Trophoblast cell (in vitro differentiated cells and primary cell): ENCODE measurements at regions not wholly inside any gene's neighbourhood (a gene's known extent, or its start where the extent isn't known, plus 50 kb on each side); places are given as distances from the start of the nearest gene placed in this dataset.

Experiments
- DNase-seq, 2 donors: peaks; one replicate each; pipeline ENCODE4 v3.0.0-alpha.2; 2016
- H2AFZ ChIP-seq: 2 replicates; pipeline ENCODE4 v1.6.1; 2013; ENCODE audit warnings: low read length, moderate library complexity, mild to moderate bottlenecking; ENCODE audit not compliant: insufficient read depth, poor library complexity
- H2AK5ac ChIP-seq: 2 replicates; pipeline ENCODE4 v1.6.1; 2013; ENCODE audit warnings: mild to moderate bottlenecking, low read length
- H2BK120ac ChIP-seq: 2 replicates; pipeline ENCODE4 v1.6.1; 2013; ENCODE audit warnings: low read length, mild to moderate bottlenecking, moderate library complexity; ENCODE audit not compliant: insufficient read depth, poor library complexity
- H2BK12ac ChIP-seq: 2 replicates; pipeline ENCODE4 v1.6.1; 2013; ENCODE audit warnings: mild to moderate bottlenecking, low read length, moderate library complexity
- H2BK5ac ChIP-seq: 2 replicates; pipeline ENCODE4 v1.6.1; 2013; ENCODE audit warnings: low read length, low read depth, moderate library complexity, mild to moderate bottlenecking; ENCODE audit not compliant: poor library complexity
- H3K14ac ChIP-seq: 2 replicates; pipeline ENCODE4 v1.6.1; 2013; ENCODE audit warnings: mild to moderate bottlenecking, low read length
- H3K18ac ChIP-seq: 2 replicates; pipeline ENCODE4 v1.6.1; 2013; ENCODE audit warnings: mild to moderate bottlenecking, low read length
- H3K23ac ChIP-seq: 2 replicates; pipeline ENCODE4 v1.6.1; 2013; ENCODE audit warnings: low read length
- H3K27ac ChIP-seq: 2 replicates; pipeline ENCODE4 v1.5.1; 2013; ENCODE audit warnings: low read depth, mild to moderate bottlenecking, inconsistent platforms, low read length, moderate library complexity
- H3K27me3 ChIP-seq: 2 replicates; pipeline ENCODE4 v1.6.1; 2013; ENCODE audit warnings: inconsistent platforms, mild to moderate bottlenecking, low read length, moderate library complexity; ENCODE audit not compliant: insufficient read depth
- H3K36me3 ChIP-seq, 2 experiments: 1 replicate in 1 of 2; 2 replicates in 1 of 2; pipeline ENCODE4 v1.6.1; 2013; ENCODE audit warnings: low read length in 2 of 2, mild to moderate bottlenecking in 2 of 2, moderate library complexity in 1 of 2; ENCODE audit not compliant: insufficient read depth in 2 of 2, control insufficient read depth in 1 of 2
- H3K4ac ChIP-seq: 2 replicates; pipeline ENCODE4 v1.6.1; 2013; ENCODE audit warnings: low read depth, mild to moderate bottlenecking, low read length, moderate library complexity
- H3K4me1 ChIP-seq, 2 experiments: 1 replicate in 1 of 2; 2 replicates in 1 of 2; pipeline ENCODE4 v1.6.1; 2013; ENCODE audit warnings: low read length in 2 of 2, mild to moderate bottlenecking in 2 of 2, moderate library complexity in 1 of 2; ENCODE audit not compliant: insufficient read depth in 2 of 2, control insufficient read depth in 1 of 2
- H3K4me2 ChIP-seq: 2 replicates; pipeline ENCODE4 v1.6.1; 2013; ENCODE audit warnings: inconsistent platforms, mild to moderate bottlenecking, low read length, moderate library complexity
- H3K4me3 ChIP-seq: 2 replicates; pipeline ENCODE4 v1.5.1; 2013; ENCODE audit warnings: mild to moderate bottlenecking, low read depth, low read length, inconsistent platforms
- H3K79me1 ChIP-seq: one replicate; pipeline ENCODE4 v1.6.1; 2013; ENCODE audit warnings: low read length
- H3K79me2 ChIP-seq: 2 replicates; pipeline ENCODE4 v1.6.1; 2013; ENCODE audit warnings: low read length, mild to moderate bottlenecking; ENCODE audit not compliant: control insufficient read depth, insufficient read depth, poor library complexity
- H3K9ac ChIP-seq: 2 replicates; pipeline ENCODE4 v1.6.1; 2013; ENCODE audit warnings: mild to moderate bottlenecking, low read length
- H3K9me3 ChIP-seq: 2 replicates; pipeline ENCODE4 v1.6.1; 2013; ENCODE audit warnings: low read depth, mild to moderate bottlenecking, control low read depth, inconsistent platforms, low read length; ENCODE audit not compliant: insufficient read depth
- H4K12ac ChIP-seq: 2 replicates; pipeline ENCODE4 v1.6.1; 2013; ENCODE audit warnings: low read depth, mild to moderate bottlenecking, low read length, moderate library complexity
- H4K8ac ChIP-seq: 2 replicates; pipeline ENCODE4 v1.6.1; 2013; ENCODE audit warnings: low read depth, mild to moderate bottlenecking, low read length, moderate library complexity
- H4K91ac ChIP-seq: one replicate; pipeline ENCODE4 v1.6.1; 2013; ENCODE audit warnings: low read depth, mild to moderate bottlenecking, low read length, moderate library complexity
- WGBS: extraction: QIAGEN DNeasy Blood & Tissue Kit; methylation state at CpG from one replicate; pipeline ENCODE4 v1.1.7; 2013; ENCODE audit warnings: missing lambda C conversion rate; ENCODE audit not compliant: insufficient read length, insufficient coverage; ENCODE audit errors: extremely low coverage; 5-methylcytosine and 5-hydroxymethylcytosine counted together

GRCh38 chr6:105817370-105817769 lies 268.8 kb upstream of the PRDM1 start:
- Histone ChIP-seq H3K9ac (no peak overlapping the region), H3K27me3 (no peaks in the 10 kb centered on the region), H3K18ac (no peak overlapping the region), H3K27ac (no peak overlapping the region), H2BK12ac (no peak overlapping the region), H3K4me1 (peaks cover 0 to 4% of the 10 kb centered on the region in 2 experiments), H3K79me1 (no peaks in the 10 kb centered on the region), H3K9me3 (no peaks in the 10 kb centered on the region), H2BK5ac (no peak overlapping the region), H4K12ac (no peak overlapping the region), H2AFZ (no peak overlapping the region), H2BK120ac (no peak overlapping the region), H3K79me2 (no peaks in the 10 kb centered on the region), H3K4me2 (no peak overlapping the region), H3K4ac (no peak overlapping the region), H3K36me3 (no peaks in the 10 kb centered on the region), H2AK5ac (no peak overlapping the region), H3K23ac (no peak overlapping the region), H3K14ac (no peak overlapping the region), H3K4me3 (no peak overlapping the region), H4K91ac (no peak overlapping the region), H4K8ac (no peak overlapping the region)
- DNase-seq = no peak
- WGBS = no CpG with 5 or more reads among the region's 8 CpGs

- no peak overlapping the region for H2BK120ac ChIP-seq
- no peak overlapping the region for H4K12ac ChIP-seq
- H3K79me1 ChIP-seq = no peaks in the 10 kb centered on the region
- no peak overlapping the region for H3K9ac ChIP-seq
- H3K4me3 ChIP-seq = no peak overlapping the region
- H2AK5ac ChIP-seq = no peak overlapping the region
- H3K36me3 ChIP-seq = no peaks in the 10 kb centered on the region
- no peaks in the 10 kb centered on the region for H3K9me3 ChIP-seq
- H3K27me3 ChIP-seq = no peaks in the 10 kb centered on the region
- peaks cover 0 to 4% of the 10 kb centered on the region in 2 experiments for H3K4me1 ChIP-seq
- no peak overlapping the region for H3K14ac ChIP-seq
- DNase-seq = no peak
- H4K8ac ChIP-seq = no peak overlapping the region
- no peak overlapping the region for H3K4ac ChIP-seq
- H2BK12ac ChIP-seq = no peak overlapping the region
- no peak overlapping the region for H4K91ac ChIP-seq
- H3K23ac ChIP-seq = no peak overlapping the region
- H2AFZ ChIP-seq = no peak overlapping the region
- H3K79me2 ChIP-seq = no peaks in the 10 kb centered on the region
- WGBS = no CpG with 5 or more reads among the region's 4 CpGs
- no peak overlapping the region for H3K27ac ChIP-seq
- no peak overlapping the region for H2BK5ac ChIP-seq
- H3K4me2 ChIP-seq = no peak overlapping the region
- no peak overlapping the region for H3K18ac ChIP-seq
Measured at GRCh38 chr6:105816847-105817246, 269.3 kb upstream of the PRDM1 start.

- H3K79me2 ChIP-seq = no peaks in the 10 kb centered on the region
- H2AK5ac ChIP-seq = no peak overlapping the region
- no peaks in the 10 kb centered on the region for H3K9me3 ChIP-seq
- H3K9ac ChIP-seq = no peak overlapping the region
- H3K27me3 ChIP-seq = no peaks in the 10 kb centered on the region
- H4K12ac ChIP-seq = no peak overlapping the region
- no peak overlapping the region for H4K8ac ChIP-seq
- H3K79me1 ChIP-seq = no peaks in the 10 kb centered on the region
- H2BK120ac ChIP-seq = no peak overlapping the region
- H3K36me3 ChIP-seq = no peaks in the 10 kb centered on the region
- H4K91ac ChIP-seq = no peak overlapping the region
- no peak overlapping the region for H3K27ac ChIP-seq
- DNase-seq = no peak
- H3K4me2 ChIP-seq = no peak overlapping the region
- no peak overlapping the region for H3K4me3 ChIP-seq
- no peak overlapping the region for H3K4ac ChIP-seq
- H2BK12ac ChIP-seq = no peak overlapping the region
- WGBS = no CpG with 5 or more reads among the region's 6 CpGs
- peaks cover 0 to 4% of the 10 kb centered on the region in 2 experiments for H3K4me1 ChIP-seq
- no peak overlapping the region for H3K14ac ChIP-seq
- H2BK5ac ChIP-seq = no peak overlapping the region
- H3K23ac ChIP-seq = no peak overlapping the region
- H3K18ac ChIP-seq = no peak overlapping the region
- H2AFZ ChIP-seq = no peak overlapping the region
Measured at GRCh38 chr6:105815661-105816555, 270.2 kb upstream of the PRDM1 start.

- Histone ChIP-seq H2BK120ac (no peak overlapping the region), H3K4ac (no peak overlapping the region), H3K36me3 (no peaks in the 10 kb centered on the region), H3K4me2 (no peak overlapping the region), H2AK5ac (no peak overlapping the region), H3K9me3 (no peaks in the 10 kb centered on the region), H3K79me1 (no peaks in the 10 kb centered on the region), H3K14ac (no peak overlapping the region), H4K12ac (no peak overlapping the region), H3K27ac (no peak overlapping the region), H3K79me2 (no peaks in the 10 kb centered on the region), H3K27me3 (no peaks in the 10 kb centered on the region), H4K91ac (no peak overlapping the region), H4K8ac (no peak overlapping the region), H3K23ac (peak overlapping the region; percentile 42), H2BK12ac (no peak overlapping the region), H3K4me3 (no peak overlapping the region), H2AFZ (no peak overlapping the region), H3K9ac (no peak overlapping the region), H2BK5ac (no peak overlapping the region), H3K18ac (no peak overlapping the region), H3K4me1 (peaks cover 3 to 12% of the 10 kb centered on the region in 2 experiments)
- DNase-seq = no peak
- no CpG with 5 or more reads among the region's 3 CpGs for WGBS
Measured at GRCh38 chr6:105814745-105815536, 271.2 kb upstream of the PRDM1 start.
